Upper lobe of left lung (tissue), 4 donors: ENCODE measurements at regions not wholly inside any gene's neighbourhood (a gene's known extent, or its start where the extent isn't known, plus 50 kb on each side); places are given as distances from the start of the nearest gene placed in this dataset.

ENCODE experiments used
- CTCF ChIP-seq, 6 experiments: fragments of 450-650 bp in 4 of 6; fragments of 200-600 bp in 2 of 6; sonication (generic) in 2 of 6; IDR thresholded peaks; one replicate each; pipeline ENCODE4 v1.5.1; 2016 to 2019; ENCODE audit warnings: antibody characterized with exemption in 6 of 6
- EP300 ChIP-seq, 4 donors: sonication (generic); formaldehyde crosslinking; IDR thresholded peaks; one replicate each; pipeline ENCODE4 v1.5.1; 2017; ENCODE audit warnings: antibody characterized with exemption in 4 of 4, control low read depth in 2 of 4
- POLR2A ChIP-seq, 4 donors: fragments of 450-650 bp; IDR thresholded peaks; one replicate each; pipeline ENCODE4 v1.5.1; 2016 to 2017; ENCODE audit warnings: antibody characterized with exemption in 4 of 4, mild to moderate bottlenecking in 2 of 4

DNA sequence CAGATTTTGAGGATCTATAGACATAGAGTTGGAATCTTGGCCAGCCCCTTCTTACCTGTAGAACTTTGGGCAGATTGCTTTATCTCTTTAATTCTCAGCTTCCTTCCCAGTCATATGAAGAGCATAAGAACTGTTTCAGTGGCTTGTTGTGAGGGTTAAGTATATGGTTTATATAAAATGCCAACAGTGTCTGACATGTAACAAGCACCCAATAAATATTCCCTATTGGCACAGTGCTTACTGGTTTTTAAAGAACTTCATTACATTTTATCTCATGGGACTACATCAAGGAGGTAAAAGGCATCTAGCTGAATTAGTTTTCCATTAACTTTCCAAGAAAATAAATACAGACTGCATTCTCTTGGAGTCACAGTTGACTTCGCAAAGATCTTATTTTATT, 106.7 kb upstream of the LIMCH1 start:
- TF ChIP-seq POLR2A (IDR thresholded peaks at IDR 0.05) (no peak), CTCF (IDR thresholded peaks at IDR 0.05) (no peak), EP300 (IDR thresholded peaks at IDR 0.05) (no peak)
